GM19240 (cell line): ENCODE measurements at regions not wholly inside any gene's neighbourhood (a gene's known extent, or its start where the extent isn't known, plus 50 kb on each side); places are given as distances from the start of the nearest gene placed in this dataset.
"Not testable (repeated sequence)": the region's sequence is repeated elsewhere in the genome, so short reads cannot be mapped to it uniquely, and the experiment has no call there.

Experiments
- DNase-seq: peaks from one replicate; pipeline ENCODE4 v3.0.0; 2011; ENCODE audit warnings: low spot score; ENCODE audit not compliant: insufficient read length

GRCh38 chr2:39571111-39571731 lies 94.5 kb upstream of the TMEM178A start:
- DNase-seq: no peak

- no peak for DNase-seq
Measured at GRCh38 chr2:39573276-39573675, 92.4 kb upstream of the TMEM178A start.

- DNase-seq: no peak
Measured at GRCh38 chr2:39581866-39582265, 83.9 kb upstream of the TMEM178A start.

- no peak for DNase-seq
Measured at GRCh38 chr2:39583213-39583612, 82.5 kb upstream of the TMEM178A start.

GRCh38 chr2:39583781-39584180 lies 81.9 kb upstream of the TMEM178A start:
- no peak for DNase-seq

GRCh38 chr2:39584283-39584965 lies 81.3 kb upstream of the TMEM178A start:
- DNase-seq: no peak

GRCh38 chr2:39585531-39585930 lies 80.2 kb upstream of the TMEM178A start:
- not testable (repeated sequence) for DNase-seq

GRCh38 chr2:39587168-39587567 lies 78.5 kb upstream of the TMEM178A start:
- DNase-seq: no peak

GRCh38 chr2:39587641-39588040 lies 78.1 kb upstream of the TMEM178A start:
- DNase-seq: no peak

- no peak for DNase-seq
Measured at GRCh38 chr2:39593439-39594393, 72.0 kb upstream of the TMEM178A start.

GRCh38 chr2:39595116-39595515 lies 70.6 kb upstream of the TMEM178A start:
- DNase-seq: no peak

- DNase-seq: no peak
Measured at GRCh38 chr2:39597314-39597713, 68.4 kb upstream of the TMEM178A start.

- DNase-seq: no peak
Measured at GRCh38 chr2:39602616-39603015, 63.1 kb upstream of the TMEM178A start.

GRCh38 chr2:39603436-39603835 lies 62.3 kb upstream of the TMEM178A start:
- no peak for DNase-seq

- DNase-seq: no peak
Measured at GRCh38 chr2:39604866-39605265, 60.9 kb upstream of the TMEM178A start.

GRCh38 chr2:39606585-39606984 lies 59.1 kb upstream of the TMEM178A start:
- no peak for DNase-seq

GRCh38 chr2:39607538-39608262 lies 58.0 kb upstream of the TMEM178A start:
- no peak for DNase-seq

GRCh38 chr2:39608263-39608575 lies 57.5 kb upstream of the TMEM178A start:
- no peak for DNase-seq

GRCh38 chr2:39608686-39609441 lies 56.9 kb upstream of the TMEM178A start:
- no peak for DNase-seq

- no peak for DNase-seq
Measured at GRCh38 chr2:39609917-39610316, 55.8 kb upstream of the TMEM178A start.

- no peak for DNase-seq
Measured at GRCh38 chr2:39615675-39616074, 50.0 kb upstream of the TMEM178A start.
